ENCODE measurements at regions not wholly inside any gene's neighbourhood (a gene's known extent, or its start where the extent isn't known, plus 50 kb on each side); places are given as distances from the start of the nearest gene placed in this dataset.

GRCh38 chr5:14090755-14091154 lies 52.4 kb upstream of the TRIO start:
- Histone ChIP-seq H3K27ac (no peak overlapping the region), H3K36me3 (ENCODE audit: insufficient read depth in 1 of 2, low read depth in 1 of 2) (no peaks in the 10 kb centered on the region), H3K9me3 (no peaks in the 10 kb centered on the region), H3K27me3 (ENCODE audit: insufficient read depth in 3 of 3, low read length in 2 of 3) (no peaks in the 10 kb centered on the region), H3K4me3 (no peak overlapping the region), H3K4me1 (no peaks in the 10 kb centered on the region)
- DNase-seq = no peak
- intact Hi-C loops (cut with DNase I) = no loop called here
- WGBS, 3 donors = 95 to 96% (median 96%) methylated on average over 5 of the region's 5 CpGs
- TF ChIP-seq CTCF (IDR thresholded peaks at IDR 0.05) = no peak
- no peak for ATAC-seq

GRCh38 chr5:14090290-14090689 lies 52.9 kb upstream of the TRIO start:
- no peaks in the 10 kb centered on the region for H3K36me3 ChIP-seq (ENCODE audit: insufficient read depth in 1 of 2, low read depth in 1 of 2)
- H3K4me3 ChIP-seq = no peak overlapping the region
- ATAC-seq (no peak), DNase-seq (no peak)
- no peaks in the 10 kb centered on the region for H3K27me3 ChIP-seq (ENCODE audit: insufficient read depth in 3 of 3, low read length in 2 of 3)
- H3K4me1 ChIP-seq = no peaks in the 10 kb centered on the region
- no peaks in the 10 kb centered on the region for H3K9me3 ChIP-seq
- 92 to 97% (median 94%) methylated on average over 2 of the region's 2 CpGs for whole genome bisulfite sequencing, 3 donors
- intact Hi-C loops (cut with DNase I) = no loop called here
- no peak for TF ChIP-seq CTCF (IDR thresholded peaks at IDR 0.05)
- H3K27ac ChIP-seq = no peak overlapping the region

- H3K4me1 ChIP-seq = no peaks in the 10 kb centered on the region
- no peak for DNase-seq
- no peak overlapping the region for H3K4me3 ChIP-seq
- WGBS, 3 donors = 94 to 96% (median 95%) methylated on average over 2 of the region's 2 CpGs
- no peak for ATAC-seq
- no peak for TF ChIP-seq CTCF (IDR thresholded peaks at IDR 0.05)
- H3K27ac ChIP-seq = no peak overlapping the region
- intact Hi-C loops (cut with DNase I) = no loop called here
- H3K9me3 ChIP-seq = no peaks in the 10 kb centered on the region
- no peaks in the 10 kb centered on the region for H3K36me3 ChIP-seq (ENCODE audit: insufficient read depth in 1 of 2, low read depth in 1 of 2)
- no peaks in the 10 kb centered on the region for H3K27me3 ChIP-seq (ENCODE audit: insufficient read depth in 3 of 3, low read length in 2 of 3)
These were observed 53.9 kb upstream of the TRIO start for GRCh38 chr5:14089198-14089597.

GRCh38 chr5:14086261-14086660 lies 56.9 kb upstream of the TRIO start:
- intact Hi-C loops (cut with DNase I) = no loop called here
- no peak for TF ChIP-seq CTCF (IDR thresholded peaks at IDR 0.05)
- H3K9me3 ChIP-seq = no peaks in the 10 kb centered on the region
- H3K36me3 ChIP-seq (ENCODE audit: insufficient read depth in 1 of 2, low read depth in 1 of 2) = no peaks in the 10 kb centered on the region
- DNase-seq (no peak), ATAC-seq (no peak)
- H3K27me3 ChIP-seq (ENCODE audit: insufficient read depth in 3 of 3, low read length in 2 of 3) = no peaks in the 10 kb centered on the region
- H3K4me1 ChIP-seq = no peaks in the 10 kb centered on the region
- no peak overlapping the region for H3K4me3 ChIP-seq
- 79 to 92% (median 81%) methylated on average over 2 of the region's 2 CpGs for WGBS, 3 donors
- H3K27ac ChIP-seq = no peak overlapping the region

GRCh38 chr5:14082973-14083372 lies 60.2 kb upstream of the TRIO start:
- no peak for DNase-seq
- no peaks in the 10 kb centered on the region for H3K9me3 ChIP-seq
- intact Hi-C loops (cut with DNase I) = no loop called here

More at GRCh38 chr5:14082973-14083372, 60.2 kb upstream of the TRIO start:
- no peaks in the 10 kb centered on the region for H3K27me3 ChIP-seq (ENCODE audit: insufficient read depth in 3 of 3, low read length in 2 of 3)
- TF ChIP-seq CTCF (IDR thresholded peaks at IDR 0.05) = no peak
- H3K4me3 ChIP-seq = no peak overlapping the region
- WGBS, 3 donors = 91 to 95% (median 95%) methylated on average over 2 of the region's 2 CpGs
- H3K4me1 ChIP-seq = no peaks in the 10 kb centered on the region
- H3K27ac ChIP-seq = no peak overlapping the region
- no peak for ATAC-seq
- no peaks in the 10 kb centered on the region for H3K36me3 ChIP-seq (ENCODE audit: insufficient read depth in 1 of 2, low read depth in 1 of 2)
